Coronary artery (tissue), 2 donors: ENCODE measurements at regions not wholly inside any gene's neighbourhood (a gene's known extent, or its start where the extent isn't known, plus 50 kb on each side); places are given as distances from the start of the nearest gene placed in this dataset.

Source experiments
- DNase-seq: peaks from one replicate; pipeline ENCODE4 v3.0.0-alpha.2; 2017; ENCODE audit warnings: low spot score
- H3K27ac ChIP-seq, 2 donors: fragments of 200-600 bp; sonication (generic); one replicate each; pipeline ENCODE4 v1.5.1; 2016 to 2019
- H3K4me3 ChIP-seq: fragments of 200-600 bp; sonication (generic); 2 replicates; pipeline ENCODE4 v1.5.1; 2016; ENCODE audit warnings: mild to moderate bottlenecking, moderate library complexity
- TF ChIP-seq, protein P1 (sequence below): fragments of 200-600 bp; sonication (generic); IDR thresholded peaks from one replicate; pipeline ENCODE4 v1.5.1; 2019; ENCODE audit warnings: antibody characterized with exemption

DNA sequence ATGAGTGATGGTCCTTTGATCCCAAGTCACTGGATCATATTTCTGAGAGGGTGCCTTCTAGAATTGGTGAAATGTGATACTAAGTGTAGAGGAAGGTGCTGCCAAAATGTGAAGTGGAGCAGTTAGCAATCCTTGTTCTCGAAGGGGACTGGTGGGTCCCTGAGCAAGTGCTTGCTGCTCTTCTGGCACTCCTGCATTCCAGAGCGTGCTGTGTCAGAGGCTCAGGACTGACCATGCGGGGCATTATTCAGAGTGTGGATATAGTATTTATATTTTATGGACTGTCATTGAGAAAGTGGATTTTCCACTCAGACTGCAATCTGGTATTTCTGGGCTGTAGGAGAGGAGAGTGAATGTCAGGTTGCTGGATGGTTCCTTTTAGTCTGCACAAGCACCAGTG lies 152.6 kb upstream of the KL start:
- TF ChIP-seq, protein P1, sequence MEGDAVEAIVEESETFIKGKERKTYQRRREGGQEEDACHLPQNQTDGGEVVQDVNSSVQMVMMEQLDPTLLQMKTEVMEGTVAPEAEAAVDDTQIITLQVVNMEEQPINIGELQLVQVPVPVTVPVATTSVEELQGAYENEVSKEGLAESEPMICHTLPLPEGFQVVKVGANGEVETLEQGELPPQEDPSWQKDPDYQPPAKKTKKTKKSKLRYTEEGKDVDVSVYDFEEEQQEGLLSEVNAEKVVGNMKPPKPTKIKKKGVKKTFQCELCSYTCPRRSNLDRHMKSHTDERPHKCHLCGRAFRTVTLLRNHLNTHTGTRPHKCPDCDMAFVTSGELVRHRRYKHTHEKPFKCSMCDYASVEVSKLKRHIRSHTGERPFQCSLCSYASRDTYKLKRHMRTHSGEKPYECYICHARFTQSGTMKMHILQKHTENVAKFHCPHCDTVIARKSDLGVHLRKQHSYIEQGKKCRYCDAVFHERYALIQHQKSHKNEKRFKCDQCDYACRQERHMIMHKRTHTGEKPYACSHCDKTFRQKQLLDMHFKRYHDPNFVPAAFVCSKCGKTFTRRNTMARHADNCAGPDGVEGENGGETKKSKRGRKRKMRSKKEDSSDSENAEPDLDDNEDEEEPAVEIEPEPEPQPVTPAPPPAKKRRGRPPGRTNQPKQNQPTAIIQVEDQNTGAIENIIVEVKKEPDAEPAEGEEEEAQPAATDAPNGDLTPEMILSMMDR = no peak
- Histone ChIP-seq H3K4me3 (no peak overlapping the region), H3K27ac (no peak overlapping the region)
- DNase-seq = no peak

DNA sequence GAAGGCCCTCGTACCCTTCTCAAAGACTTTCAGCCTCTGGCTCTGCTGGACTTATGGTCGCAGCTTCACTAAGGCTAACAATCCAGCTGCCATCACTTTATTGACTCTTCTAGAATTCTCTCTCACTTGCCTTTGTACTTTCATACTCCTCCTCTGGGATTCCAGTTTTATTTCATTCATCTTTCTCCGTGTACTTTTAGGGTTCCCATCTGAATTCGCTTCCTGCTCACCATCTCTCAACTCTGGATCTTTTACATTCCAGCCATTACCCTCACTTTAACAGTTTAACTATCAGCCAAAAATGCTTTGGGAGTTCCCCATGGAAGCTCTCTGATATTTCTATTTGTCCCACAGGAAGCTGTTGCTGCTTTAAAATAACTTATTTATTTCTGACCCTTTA lies 149.3 kb upstream of the KL start:
- no peak for DNase-seq
- Histone ChIP-seq H3K4me3 (no peak overlapping the region), H3K27ac (no peak overlapping the region)
- TF ChIP-seq, protein P1 = no peak

DNA sequence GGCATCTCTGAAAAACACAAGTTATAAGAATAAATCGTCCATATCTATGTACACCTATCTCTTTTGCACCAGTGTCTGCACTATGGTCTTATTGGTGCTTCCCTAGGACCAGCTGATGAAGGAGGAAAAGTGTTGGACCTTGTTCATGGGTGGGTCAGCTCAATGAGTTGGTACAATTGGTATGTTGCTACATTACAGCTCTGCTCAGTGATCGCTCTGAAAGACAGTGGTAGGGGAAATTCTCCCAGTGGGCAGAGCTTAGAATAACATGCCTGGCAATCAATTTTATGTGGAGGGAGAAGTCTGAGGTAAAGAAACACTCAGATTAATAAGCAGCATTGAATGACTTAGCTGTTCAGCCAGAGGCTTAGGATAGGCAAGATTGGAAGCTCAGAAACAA lies 138.7 kb upstream of the KL start:
- H3K27ac ChIP-seq = no peak overlapping the region
- no peak for DNase-seq
- TF ChIP-seq, protein P1 = no peak
- no peak overlapping the region for H3K4me3 ChIP-seq

DNA sequence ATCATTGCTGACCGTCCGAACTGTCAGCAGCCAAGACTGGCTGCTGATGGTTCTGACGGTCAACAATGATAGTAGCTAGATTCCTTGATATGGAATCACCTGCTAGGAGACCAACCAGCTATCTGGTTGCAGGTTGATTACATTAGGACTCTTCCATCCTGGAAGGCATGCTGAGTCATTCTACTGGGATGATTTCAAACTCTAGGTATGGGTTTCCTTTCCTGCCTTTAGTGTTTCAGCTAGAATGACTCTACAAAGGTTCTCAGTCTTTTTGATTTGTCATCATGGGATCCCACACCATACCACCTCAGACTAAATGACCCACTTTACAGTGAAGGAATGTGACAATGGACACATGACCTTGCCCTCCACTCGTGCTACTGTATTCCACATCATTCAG lies 138.1 kb upstream of the KL start:
- H3K27ac ChIP-seq = no peak overlapping the region
- TF ChIP-seq, protein P1 = no peak
- no peak overlapping the region for H3K4me3 ChIP-seq
- no peak for DNase-seq

DNA sequence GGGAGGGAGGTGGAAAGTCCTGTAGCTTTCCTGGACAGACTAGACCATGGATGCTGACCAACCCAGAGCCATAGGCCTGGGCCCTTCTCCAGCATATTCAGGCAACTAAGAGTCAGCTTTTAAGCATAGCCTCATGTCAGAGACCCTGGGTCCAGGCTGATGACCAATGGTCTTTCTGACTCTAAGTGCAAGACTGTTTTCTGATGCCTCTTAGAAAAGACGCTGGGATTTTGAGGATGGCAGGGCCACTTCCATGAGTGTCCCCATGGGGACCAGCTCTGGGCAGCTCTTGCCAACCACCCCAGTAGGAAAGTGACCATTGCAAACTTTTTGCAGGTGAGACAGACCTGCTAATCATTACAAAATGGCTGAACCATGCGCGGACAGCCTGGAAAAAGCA lies 135.6 kb upstream of the KL start:
- no peak for DNase-seq
- no peak overlapping the region for H3K27ac ChIP-seq
- TF ChIP-seq, protein P1 = no peak
- H3K4me3 ChIP-seq = no peak overlapping the region

DNA sequence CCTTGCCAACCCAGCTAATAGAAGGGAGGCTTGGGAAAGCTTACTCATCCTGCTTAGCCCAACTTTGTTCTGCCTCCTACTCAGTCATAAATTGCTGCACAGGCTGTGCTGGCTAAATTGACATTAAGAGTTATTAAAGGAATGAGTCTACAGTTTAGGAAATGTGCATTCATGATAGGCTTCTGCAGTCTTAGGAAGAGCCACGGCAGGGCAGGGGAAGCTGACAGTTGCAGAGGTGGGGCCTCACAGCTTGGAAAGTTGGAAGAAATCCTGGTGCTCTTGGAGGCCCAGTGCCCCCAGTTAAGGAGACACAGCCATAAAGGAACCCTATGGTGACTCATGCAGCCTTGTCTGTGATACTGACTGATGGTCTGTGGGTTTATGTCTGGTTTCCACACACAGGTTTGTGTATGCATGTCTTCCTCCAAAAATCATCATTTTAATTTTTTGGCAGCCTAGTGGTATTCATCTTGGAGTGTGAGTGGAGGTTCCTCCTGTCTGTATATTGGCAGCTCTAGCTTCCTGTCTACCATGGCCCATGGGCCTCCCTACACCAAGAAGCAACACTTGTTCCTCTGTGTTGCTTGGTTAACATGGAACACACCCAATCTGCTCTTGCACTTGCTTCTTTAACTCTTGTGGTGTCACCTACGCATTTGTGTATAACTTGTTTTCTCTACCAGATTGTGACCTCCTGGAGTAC lies 135.0 kb upstream of the KL start:
- no peak for DNase-seq
- no peak overlapping the region for H3K4me3 ChIP-seq
- H3K27ac ChIP-seq = no peak overlapping the region
- TF ChIP-seq, protein P1 = no peak

DNA sequence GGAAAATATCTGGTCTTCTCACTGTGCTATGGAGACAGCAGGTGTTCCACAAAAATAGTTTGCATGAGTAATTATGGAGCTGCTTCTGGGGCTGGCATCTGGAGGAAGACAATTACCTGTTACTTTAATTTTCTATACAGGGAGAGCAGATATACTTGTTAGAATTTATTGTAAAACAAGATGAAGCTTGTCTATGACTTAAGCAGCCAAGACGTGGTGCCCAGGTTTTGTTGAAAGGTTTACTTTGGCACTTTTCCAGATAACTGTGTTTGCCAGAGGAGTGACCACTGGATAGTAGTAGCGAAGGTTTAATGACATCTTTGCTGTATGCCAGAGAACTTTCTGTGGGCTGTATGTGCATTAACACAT lies 134.5 kb upstream of the KL start:
- no peak for DNase-seq

More for the DNA sequence above, 134.5 kb upstream of the KL start:
- no peak overlapping the region for H3K4me3 ChIP-seq
- TF ChIP-seq, protein P1 = no peak
- H3K27ac ChIP-seq = no peak overlapping the region
